CD4-positive, alpha-beta T cell treated with Interleukin-12 subunit alpha and Interleukin-12 subunit beta, for 1 hour (primary cell): ENCODE measurements at regions not wholly inside any gene's neighbourhood (a gene's known extent, or its start where the extent isn't known, plus 50 kb on each side); places are given as distances from the start of the nearest gene placed in this dataset.

ENCODE experiments used
- DNase-seq: peaks from one replicate; pipeline ENCODE4 v3.0.0-alpha.2; 2020

DNA sequence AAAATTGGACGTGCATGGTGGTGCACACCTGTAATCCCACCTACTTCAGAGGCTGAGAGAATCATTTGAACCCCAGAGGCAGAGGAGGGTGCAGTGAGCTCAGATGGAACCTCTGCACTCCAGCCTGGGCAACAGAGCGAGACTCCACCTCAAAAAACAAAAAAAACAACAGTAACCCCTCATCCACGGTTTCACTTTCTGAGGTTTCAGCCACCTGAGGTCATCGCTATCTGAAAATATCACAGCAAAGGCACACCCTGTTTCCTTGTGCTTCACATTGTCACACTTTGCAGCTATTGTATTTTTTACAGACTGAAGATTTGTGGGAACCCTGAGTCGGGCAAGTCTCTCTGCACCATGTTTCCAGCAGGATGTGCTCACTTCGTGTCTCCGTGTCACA lies 54.1 kb upstream of the FOXQ1 start:
- DNase-seq, result no peak

DNA sequence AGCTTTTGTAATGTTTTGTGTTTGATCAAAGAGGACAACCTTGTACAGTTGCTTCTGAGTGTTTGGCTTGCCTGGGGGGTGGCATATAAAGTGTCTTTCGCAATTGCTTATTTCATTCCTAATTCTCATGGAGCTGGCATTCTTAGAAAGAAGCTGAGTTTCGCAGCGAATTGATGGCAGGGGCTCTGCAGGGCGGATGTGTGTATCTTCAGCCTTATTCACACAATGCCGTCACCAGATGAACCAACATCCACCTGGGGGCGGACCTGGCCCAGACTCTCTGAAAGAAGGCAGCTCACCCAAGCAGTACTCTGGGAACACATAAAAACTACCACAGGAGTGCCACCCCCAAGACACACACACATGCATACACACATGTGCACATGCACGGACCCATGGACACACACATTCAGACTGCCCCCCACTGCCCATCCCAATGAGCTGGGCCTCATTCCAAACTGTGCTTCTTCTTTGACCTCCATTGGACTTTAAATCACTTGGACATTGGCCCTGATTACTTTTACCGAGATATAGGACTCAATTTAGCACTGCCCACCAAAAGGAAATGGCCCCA lies 55.4 kb upstream of the FOXQ1 start:
- DNase-seq, result no peak

DNA sequence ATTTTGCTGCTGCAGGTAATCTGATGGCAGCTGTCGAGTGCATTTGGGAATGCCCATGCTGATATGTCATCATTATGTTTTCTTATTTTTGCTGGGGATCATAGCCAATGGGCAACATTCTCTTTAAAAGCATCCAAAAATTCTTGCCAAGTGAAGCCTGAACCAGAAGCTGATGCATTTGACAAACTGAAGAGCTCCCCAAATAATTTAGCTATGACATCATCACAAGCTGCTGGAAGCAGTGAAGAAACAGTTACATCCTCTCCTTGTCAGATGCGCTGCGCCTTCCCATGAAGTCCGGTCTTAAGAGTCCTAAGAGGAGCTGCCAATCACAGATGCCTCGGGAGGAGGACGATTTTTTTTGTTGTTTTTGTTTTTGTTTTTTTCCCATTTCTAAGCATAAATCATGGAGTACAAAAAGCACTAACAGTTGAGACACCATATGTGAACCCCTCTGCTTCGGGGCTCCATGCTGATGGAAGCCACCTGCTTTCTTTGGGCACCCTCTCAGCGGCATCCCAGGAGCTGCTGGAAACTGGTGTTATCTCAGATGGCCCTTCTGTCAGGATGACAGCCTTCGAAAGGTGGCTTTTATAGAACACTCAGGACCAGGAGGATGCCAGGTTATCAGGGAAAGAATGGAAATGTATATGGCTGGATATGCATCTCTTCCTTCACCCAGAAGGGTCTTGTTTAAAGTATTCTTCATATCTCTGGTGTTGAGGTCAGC lies 56.1 kb upstream of the FOXQ1 start:
- DNase-seq, result no peak

DNA sequence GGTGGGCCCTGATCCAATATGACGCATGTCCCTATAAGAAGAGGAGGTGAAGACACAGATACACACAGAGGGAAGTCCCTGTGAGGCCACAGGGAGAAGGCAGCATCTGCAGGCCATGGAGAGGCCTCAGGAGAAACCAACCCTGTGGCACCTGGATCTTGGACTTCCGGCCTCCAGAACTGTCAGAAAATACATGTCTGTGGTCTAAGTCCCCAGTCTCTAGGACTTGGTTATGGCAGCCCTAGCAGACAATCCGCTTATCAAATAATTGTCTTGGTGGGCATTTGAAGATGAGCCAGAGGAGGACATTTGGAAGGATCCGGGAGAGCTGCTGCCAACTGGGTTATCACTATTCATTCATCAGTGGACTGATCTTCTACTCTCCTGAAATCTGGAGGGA lies 57.6 kb upstream of the FOXQ1 start:
- no peak for DNase-seq

DNA sequence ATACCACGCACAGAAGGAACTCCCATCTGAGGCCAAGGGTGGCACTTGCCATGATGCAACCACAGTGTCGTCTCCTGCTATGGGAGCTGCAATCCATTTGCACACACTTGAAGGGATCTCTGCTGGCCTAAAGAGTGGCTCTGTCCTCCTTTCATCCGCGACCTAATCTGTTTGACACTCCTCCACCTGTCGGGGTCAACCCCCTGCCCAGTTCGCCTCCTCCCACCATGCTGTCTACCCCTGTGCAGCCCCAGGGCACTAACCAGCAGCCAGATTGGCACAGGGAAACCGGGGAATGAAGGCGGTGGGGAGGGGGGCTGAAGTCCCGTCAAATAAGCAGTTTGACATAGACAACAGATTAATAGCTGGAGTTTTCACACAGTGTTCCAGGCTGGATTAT lies 58.1 kb upstream of the FOXQ1 start:
- no peak for DNase-seq

GRCh38 chr6:1251198-1252155 lies 60.4 kb upstream of the FOXQ1 start:
- no peak for DNase-seq

GRCh38 chr6:1250489-1251197 lies 61.3 kb upstream of the FOXQ1 start:
- no peak for DNase-seq

DNA sequence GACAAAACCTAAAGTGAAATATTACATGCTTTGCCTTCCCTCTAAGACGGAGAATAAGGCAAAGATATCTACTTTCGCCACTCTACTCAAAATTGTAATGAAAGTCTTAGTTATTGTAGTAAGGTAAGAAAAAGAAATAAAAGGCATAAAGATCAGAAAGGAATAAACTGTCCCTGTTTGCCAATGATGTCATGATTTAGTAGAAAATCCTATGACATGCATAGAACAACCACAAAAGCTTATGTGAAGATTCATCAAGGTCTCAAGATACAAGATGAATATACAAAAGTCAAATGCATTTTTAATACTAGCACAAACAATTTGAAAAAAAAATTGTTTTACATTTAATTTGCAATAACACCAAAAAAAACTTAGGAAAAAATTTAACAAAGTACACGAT lies 64.0 kb upstream of the FOXQ1 start:
- DNase-seq, result no peak

DNA sequence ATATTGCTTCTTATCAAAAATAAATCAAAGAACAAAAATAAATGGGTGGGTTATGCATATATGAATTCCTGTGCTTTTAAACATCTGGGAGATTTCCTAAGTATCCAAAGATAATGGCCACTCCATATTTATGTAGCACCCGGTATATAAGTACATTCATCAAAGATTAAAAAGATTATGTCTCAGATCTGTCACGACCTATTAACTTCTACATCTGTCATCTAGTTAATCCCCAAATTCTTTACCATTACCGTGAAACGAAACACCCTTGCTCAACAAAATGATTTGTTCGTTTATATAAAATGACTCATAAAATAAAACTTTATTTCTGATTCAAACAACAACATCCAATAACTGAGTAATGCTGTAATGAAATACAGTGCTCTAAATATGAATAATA lies 64.8 kb upstream of the FOXQ1 start:
- DNase-seq, result no peak

- DNase-seq, result no peak
Measured at GRCh38 chr6:1244941-1245340, 67.0 kb upstream of the FOXQ1 start.

DNA sequence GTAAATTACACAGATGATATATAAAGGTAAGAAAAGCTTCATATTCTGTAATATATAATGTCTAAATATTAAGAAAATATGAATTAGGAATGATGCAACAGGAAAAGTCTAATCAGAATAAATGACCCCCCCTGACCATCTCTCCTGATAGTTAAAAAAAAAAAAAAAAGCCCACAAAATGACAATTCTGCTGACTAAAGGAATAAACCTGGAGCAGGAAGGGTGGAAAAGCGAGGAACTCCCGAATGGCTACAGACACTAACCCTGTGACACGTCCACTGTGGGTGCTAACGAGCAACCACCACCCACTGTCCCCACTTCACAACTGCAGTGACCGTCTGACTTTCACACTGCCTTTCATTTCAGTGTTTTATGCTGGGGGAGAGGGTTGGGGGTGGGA lies 67.6 kb upstream of the FOXQ1 start:
- no peak for DNase-seq

GRCh38 chr6:1242446-1242845 lies 69.5 kb upstream of the FOXQ1 start:
- no peak for DNase-seq

DNA sequence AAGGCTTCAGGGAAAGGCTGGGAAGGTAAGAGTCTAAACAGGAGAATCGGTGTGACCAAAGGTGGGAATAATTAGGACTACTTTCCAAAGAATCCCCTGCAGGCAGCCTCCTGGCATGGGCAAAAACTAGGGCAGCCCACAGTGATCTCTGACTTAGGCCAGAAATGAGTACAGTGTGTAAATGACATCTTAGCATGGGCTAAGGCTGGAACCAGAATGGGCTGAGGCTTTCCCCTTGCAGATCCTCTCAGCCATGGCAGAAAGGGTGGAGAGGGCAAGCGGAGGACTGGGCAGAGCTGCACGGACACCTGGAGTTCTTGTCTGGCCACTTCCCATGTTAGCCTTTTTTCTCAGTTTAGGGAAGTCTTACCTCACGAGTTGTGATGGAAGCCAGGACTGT lies 69.9 kb upstream of the FOXQ1 start:
- DNase-seq, result no peak

GRCh38 chr6:1240766-1241318 lies 71.1 kb upstream of the FOXQ1 start:
- DNase-seq, result no peak

- DNase-seq, result no peak
Measured at GRCh38 chr6:1239805-1240204, 72.1 kb upstream of the FOXQ1 start.

DNA sequence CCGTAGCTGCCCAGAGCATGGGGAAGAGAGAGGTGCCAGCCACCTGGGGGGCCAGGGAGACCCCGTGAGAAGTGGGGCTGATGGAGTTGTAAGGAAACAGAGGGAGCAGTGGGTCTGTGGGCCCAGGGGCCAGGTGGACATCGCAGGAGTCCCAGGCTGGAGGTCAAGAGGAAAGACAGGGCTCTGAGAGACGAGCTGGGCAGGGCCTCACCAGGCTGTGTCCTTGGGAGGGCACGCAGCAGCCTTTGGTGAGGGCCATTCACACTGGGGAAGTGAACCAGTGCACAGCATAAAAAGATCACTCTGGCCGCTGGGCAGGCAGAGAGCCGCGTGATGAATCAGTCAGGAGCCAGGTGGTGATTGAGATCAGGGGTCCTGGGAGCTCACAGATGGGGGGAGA lies 73.9 kb upstream of the FOXQ1 start:
- no peak for DNase-seq

DNA sequence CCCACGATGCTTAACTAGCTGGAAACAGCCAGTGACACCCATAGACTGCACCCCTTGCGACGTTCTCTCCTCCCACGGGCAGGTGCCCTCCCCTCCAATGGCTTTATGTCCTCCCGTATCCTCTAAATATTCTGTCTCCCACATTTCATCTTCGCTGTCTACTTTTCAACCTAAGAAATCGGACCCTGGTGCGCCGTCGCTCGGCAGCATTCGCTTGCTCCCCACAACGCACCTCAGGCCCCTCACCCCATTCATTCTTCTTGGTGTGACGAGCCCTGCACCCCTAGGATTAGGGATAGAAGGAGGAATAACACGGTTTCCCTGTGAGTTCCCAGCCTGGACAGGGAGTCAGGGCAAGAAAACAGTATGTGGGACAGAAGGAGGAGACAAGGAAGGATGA lies 74.3 kb upstream of the FOXQ1 start:
- no peak for DNase-seq

- DNase-seq, result no peak
Measured at GRCh38 chr6:1235825-1236224, 76.1 kb upstream of the FOXQ1 start.

DNA sequence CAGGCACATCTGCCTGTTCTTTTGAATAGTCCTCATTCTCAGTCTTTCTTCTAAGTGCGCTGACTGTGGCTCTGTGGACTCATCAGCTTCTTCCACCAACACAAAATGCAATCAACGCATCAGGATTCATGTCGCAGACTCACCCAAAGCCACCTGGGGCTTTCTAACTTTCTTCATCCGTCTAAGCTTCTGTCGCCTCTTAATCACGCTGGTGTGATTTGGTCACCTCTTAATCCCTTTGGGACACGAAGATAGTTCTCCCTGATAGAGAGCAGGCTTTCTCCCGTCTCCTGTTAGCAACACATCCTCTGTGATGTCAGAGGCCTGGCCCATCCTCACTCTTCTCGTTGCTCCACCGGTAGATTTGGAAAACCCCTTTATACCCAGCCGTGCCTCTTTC lies 78.0 kb upstream of the FOXQ1 start:
- no peak for DNase-seq

- no peak for DNase-seq
Measured at GRCh38 chr6:1232578-1232977, 79.3 kb upstream of the FOXQ1 start.

DNA sequence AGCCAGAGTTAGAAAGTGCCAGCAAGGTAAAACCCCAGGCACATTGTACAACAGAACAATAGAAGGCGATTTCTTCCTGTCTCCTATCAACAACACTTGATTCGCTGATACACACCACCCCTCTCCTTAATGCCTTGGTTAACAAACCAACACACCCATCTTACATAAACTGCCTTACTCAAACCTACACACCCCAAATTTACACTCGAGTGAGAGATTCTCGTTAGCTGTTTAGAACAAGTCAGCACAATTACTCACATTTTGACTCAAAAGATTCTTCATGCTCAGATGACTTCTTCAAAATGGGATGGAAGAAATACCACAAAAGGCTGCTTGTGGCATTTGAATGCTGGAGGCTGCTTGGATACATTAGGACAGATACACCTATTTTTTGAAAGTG lies 80.0 kb upstream of the FOXQ1 start:
- DNase-seq, result no peak

- no peak for DNase-seq
Measured at GRCh38 chr6:1230689-1231605, 81.0 kb upstream of the FOXQ1 start.
